CD14-positive monocyte (primary cell): ENCODE measurements at regions not wholly inside any gene's neighbourhood (a gene's known extent, or its start where the extent isn't known, plus 50 kb on each side); places are given as distances from the start of the nearest gene placed in this dataset.

Source experiments
- DNase-seq, 3 donors: peaks; one replicate each; pipeline ENCODE4 v3.0.0-alpha.2; 2011 to 2022
- H2AFZ ChIP-seq: 2 replicates; pipeline ENCODE4 v1.6.0; 2012; ENCODE audit warnings: mild to moderate bottlenecking, low read depth, low read length, inconsistent platforms; ENCODE audit not compliant: insufficient read depth, poor library complexity, severe bottlenecking
- H3K27ac ChIP-seq, 2 donors: 1 replicate in 1 of 2; 2 replicates in 1 of 2; pipeline ENCODE4 v1.5.1; 2012 to 2013; ENCODE audit warnings: low read length in 2 of 2, control low read depth in 1 of 2, inconsistent platforms in 1 of 2, low read depth in 1 of 2, mild to moderate bottlenecking in 1 of 2
- H3K27me3 ChIP-seq, 2 donors: one replicate each; pipeline versions ENCODE4 v1.6.0 to v1.6.1; 2011 to 2013; ENCODE audit warnings: low read length in 2 of 2; ENCODE audit not compliant: control insufficient read depth in 2 of 2, insufficient read depth in 2 of 2
- H3K36me3 ChIP-seq, 2 donors: replicated peaks in 1 of 2; 1 replicate in 1 of 2; 2 replicates in 1 of 2; pipeline versions ENCODE4 v1.5.1 to v1.6.1; 2012 to 2013; ENCODE audit warnings: low read length in 2 of 2, control low read depth in 1 of 2, inconsistent platforms in 1 of 2, mild to moderate bottlenecking in 1 of 2; ENCODE audit not compliant: insufficient read depth in 2 of 2, control insufficient read depth in 1 of 2
- H3K4me1 ChIP-seq, 2 donors: 1 replicate in 1 of 2; 2 replicates in 1 of 2; pipeline versions ENCODE4 v1.5.1 to v1.6.1; 2012 to 2013; ENCODE audit warnings: low read length in 2 of 2, control low read depth in 1 of 2, inconsistent platforms in 1 of 2, mild to moderate bottlenecking in 1 of 2, moderate library complexity in 1 of 2; ENCODE audit not compliant: insufficient read depth in 2 of 2, control insufficient read depth in 1 of 2
- H3K4me2 ChIP-seq: replicated peaks from 2 replicates; pipeline ENCODE3; 2012; ENCODE audit warnings: low read length, moderate library complexity, mild to moderate bottlenecking; ENCODE audit not compliant: poor library complexity, severe bottlenecking; ENCODE audit errors: extremely low read depth
- H3K4me3 ChIP-seq, 3 experiments: fragments of 200-600 bp in 1 of 3; sonication (generic) in 1 of 3; replicated peaks in 1 of 3; 1 replicate in 2 of 3; 2 replicates in 1 of 3; pipeline ENCODE4 v1.5.1; 2011 to 2013; ENCODE audit warnings: low read length in 3 of 3, mild to moderate bottlenecking in 3 of 3, control low read depth in 2 of 3, low read depth in 2 of 3, inconsistent platforms in 1 of 3, moderate library complexity in 1 of 3
- H3K79me2 ChIP-seq: 2 replicates; pipeline ENCODE4 v1.6.0; 2012; ENCODE audit warnings: mild to moderate bottlenecking, control low read depth, inconsistent platforms, low read length, moderate library complexity; ENCODE audit not compliant: insufficient read depth
- H3K9ac ChIP-seq: 2 replicates; pipeline ENCODE4 v1.6.0; 2017; ENCODE audit warnings: low read length, mild to moderate bottlenecking; ENCODE audit not compliant: insufficient read depth, poor library complexity, severe bottlenecking
- H3K9me3 ChIP-seq, 2 donors: replicated peaks in 1 of 2; 1 replicate in 1 of 2; 2 replicates in 1 of 2; pipeline versions ENCODE4 v1.5.1 to v1.6.1; 2012 to 2013; ENCODE audit warnings: low read length in 2 of 2, control low read depth in 1 of 2; ENCODE audit not compliant: control insufficient read depth in 1 of 2, insufficient read depth in 1 of 2
- H4K20me1 ChIP-seq: 2 replicates; pipeline ENCODE4 v1.6.0; 2012; ENCODE audit warnings: mild to moderate bottlenecking, low read length, control low read depth, moderate library complexity; ENCODE audit not compliant: insufficient read depth
- H3K27ac Mint-ChIP-seq, 7 donors: one replicate each; pipeline ENCODE4 v1.8.0; 2020; ENCODE audit warnings: mild to moderate bottlenecking in 7 of 7, mixed read lengths in 7 of 7, moderate library complexity in 6 of 7, inconsistent platforms in 2 of 7
- H3K27me3 Mint-ChIP-seq, 3 donors: one replicate each; pipeline ENCODE4 v1.8.0; 2021 to 2022; ENCODE audit warnings: low read depth in 3 of 3, mild to moderate bottlenecking in 3 of 3, mixed read lengths in 3 of 3, moderate library complexity in 3 of 3, inconsistent platforms in 1 of 3
- H3K36me3 Mint-ChIP-seq, 2 donors: one replicate each; pipeline ENCODE4 v1.8.0; 2020; ENCODE audit warnings: mixed read lengths in 2 of 2, inconsistent platforms in 1 of 2, mild to moderate bottlenecking in 1 of 2
- H3K4me1 Mint-ChIP-seq: one replicate; pipeline ENCODE4 v1.8.0; 2020; ENCODE audit warnings: mild to moderate bottlenecking, mixed read lengths
- H3K4me3 Mint-ChIP-seq, 2 donors: one replicate each; pipeline ENCODE4 v1.8.0; 2020; ENCODE audit warnings: mild to moderate bottlenecking in 2 of 2, mixed read lengths in 2 of 2, moderate library complexity in 1 of 2
- H3K9me3 Mint-ChIP-seq, 7 donors: one replicate each; pipeline ENCODE4 v1.8.0; 2020 to 2022; ENCODE audit warnings: mixed read lengths in 7 of 7, mild to moderate bottlenecking in 6 of 7, moderate library complexity in 6 of 7, inconsistent platforms in 2 of 7
- CTCF ChIP-seq: fragments of 200-600 bp; IDR thresholded peaks from one replicate; pipeline ENCODE4 v1.8.0; 2022; ENCODE audit warnings: antibody characterized with exemption, mild to moderate bottlenecking
- WGBS: methylation state at CpG from one replicate; pipeline ENCODE4 v1.1.5; 2013; ENCODE audit warnings: missing lambda C conversion rate; ENCODE audit not compliant: insufficient coverage; 5-methylcytosine and 5-hydroxymethylcytosine counted together
- intact Hi-C, 2 donors: fragments of 100-400 bp; cut with micrococcal nuclease; formaldehyde crosslinking; loops; one replicate each; pipeline versions ENCODE4 v1.15.0 to v1.15.1; 2023

- 40% methylated on average over 1 of the region's 8 CpGs for WGBS
- peak overlapping the region in 1 of 2 donors; percentile 50 for H3K4me3 Mint-ChIP-seq
Observed at GRCh38 chr10:8130973-8131911, 76.8 kb downstream of the GATA3 start.

GRCh38 chr10:8133146-8133545 is 78.7 kb downstream of the GATA3 start:
- Mint-ChIP-seq H3K4me1 (peaks cover 32% of the 10 kb centered on the region), H3K36me3 (no peaks in the 10 kb centered on the region), H3K27ac (no peak overlapping the region), H3K4me3 (peak overlapping the region; percentile 67 to 87), H3K9me3 (peaks cover 0 to 4% (median 0%) of the 10 kb centered on the region in 7 donors), H3K27me3 (peaks cover 44 to 58% (median 47%) of the 10 kb centered on the region in 3 donors)
- Histone ChIP-seq H3K36me3 (no peaks in the 10 kb centered on the region), H3K27me3 (peaks cover 36 to 50% of the 10 kb centered on the region in 2 donors), H3K27ac (no peak overlapping the region), H3K4me2 (peak overlapping the region; percentile 44), H3K4me3 (peak overlapping the region in 2 of 3 experiments; percentile 16 to 39), H3K79me2 (no peaks in the 10 kb centered on the region), H2AFZ (no peak overlapping the region), H3K9ac (no peak overlapping the region), H4K20me1 (no peaks in the 10 kb centered on the region), H3K9me3 (no peaks in the 10 kb centered on the region), H3K4me1 (peaks cover 22 to 24% of the 10 kb centered on the region in 2 donors)
- 39% methylated on average over 2 of the region's 8 CpGs for WGBS
- no peak for TF ChIP-seq CTCF
- DNase-seq: peak in 1 of 3 donors; percentile 17
- intact Hi-C loops: no loop called here

More at GRCh38 chr10:8130973-8131911, 76.8 kb downstream of the GATA3 start:
- Histone ChIP-seq H3K9ac (no peak overlapping the region), H3K4me2 (no peak overlapping the region), H4K20me1 (no peaks in the 10 kb centered on the region), H3K36me3 (no peaks in the 10 kb centered on the region), H3K9me3 (no peaks in the 10 kb centered on the region), H2AFZ (no peak overlapping the region), H3K27me3 (peaks cover 41 to 52% of the 10 kb centered on the region in 2 donors), H3K4me3 (no peak overlapping the region), H3K4me1 (peaks cover 5 to 10% of the 10 kb centered on the region in 2 donors), H3K27ac (no peak overlapping the region), H3K79me2 (no peaks in the 10 kb centered on the region)
- peaks cover 44 to 61% (median 50%) of the 10 kb centered on the region in 3 donors for H3K27me3 Mint-ChIP-seq
- DNase-seq: peak in 1 of 3 donors; percentile 11
- intact Hi-C loops: no loop called here
- no peaks in the 10 kb centered on the region for H3K36me3 Mint-ChIP-seq
- no peak for TF ChIP-seq CTCF
- no peak overlapping the region for H3K27ac Mint-ChIP-seq
- H3K4me1 Mint-ChIP-seq: peaks cover 16% of the 10 kb centered on the region
- peaks cover 0 to 5% (median 0%) of the 10 kb centered on the region in 7 donors for H3K9me3 Mint-ChIP-seq
